ENCODE measurements at regions not wholly inside any gene's neighbourhood (a gene's known extent, or its start where the extent isn't known, plus 50 kb on each side); places are given as distances from the start of the nearest gene placed in this dataset.

- DNase-seq (no peak), ATAC-seq (no peak)
Measured at GRCh38 chr13:59494151-59494550, 669.6 kb downstream of the DIAPH3 start.

- no peak for ATAC-seq
- DNase-seq: no peak
Measured at GRCh38 chr13:59494560-59494970, 669.2 kb downstream of the DIAPH3 start.

- ATAC-seq: no peak
- DNase-seq: no peak
Measured at GRCh38 chr13:59495299-59495698, 668.4 kb downstream of the DIAPH3 start.

- no peak for DNase-seq
- no peak for ATAC-seq
Measured at GRCh38 chr13:59495936-59496512, 667.7 kb downstream of the DIAPH3 start.

GRCh38 chr13:59497621-59498247 is 666.0 kb downstream of the DIAPH3 start:
- ATAC-seq: no peak
- no peak for DNase-seq

- DNase-seq: no peak
- no peak for ATAC-seq
Measured at GRCh38 chr13:59501004-59501403, 662.7 kb downstream of the DIAPH3 start.

GRCh38 chr13:59504407-59504806 is 659.3 kb downstream of the DIAPH3 start:
- ATAC-seq: no peak
- DNase-seq: no peak

- DNase-seq (no peak), ATAC-seq (no peak)
Measured at GRCh38 chr13:59510386-59510785, 653.3 kb downstream of the DIAPH3 start.

- DNase-seq (no peak), ATAC-seq (no peak)
Measured at GRCh38 chr13:59513686-59514085, 650.0 kb downstream of the DIAPH3 start.

- DNase-seq (no peak), ATAC-seq (no peak)
Measured at GRCh38 chr13:59514316-59514715, 649.4 kb downstream of the DIAPH3 start.

GRCh38 chr13:59519819-59520218 is 643.9 kb downstream of the DIAPH3 start:
- DNase-seq: no peak
- ATAC-seq: no peak

- ATAC-seq (no peak), DNase-seq (no peak)
Measured at GRCh38 chr13:59521549-59521948, 642.2 kb downstream of the DIAPH3 start.

- no peak for ATAC-seq
- no peak for DNase-seq
Measured at GRCh38 chr13:59522652-59523051, 641.1 kb downstream of the DIAPH3 start.

GRCh38 chr13:59527500-59527899 is 636.2 kb downstream of the DIAPH3 start:
- no peak for DNase-seq

GRCh38 chr13:59531571-59532091 is 632.1 kb downstream of the DIAPH3 start:
- peak; percentile 5 for DNase-seq
- ATAC-seq: no peak

More at GRCh38 chr13:59527500-59527899, 636.2 kb downstream of the DIAPH3 start:
- ATAC-seq: no peak

- ATAC-seq (no peak), DNase-seq (no peak)
Measured at GRCh38 chr13:59532405-59532804, 631.3 kb downstream of the DIAPH3 start.

- ATAC-seq (no peak), DNase-seq (no peak)
Measured at GRCh38 chr13:59533561-59534555, 629.9 kb downstream of the DIAPH3 start.

GRCh38 chr13:59534806-59535205 is 628.9 kb downstream of the DIAPH3 start:
- ATAC-seq: no peak
- DNase-seq: no peak

- DNase-seq (no peak), ATAC-seq (no peak)
Measured at GRCh38 chr13:59537500-59537899, 626.2 kb downstream of the DIAPH3 start.

- no peak for DNase-seq
- no peak for ATAC-seq
Measured at GRCh38 chr13:59538512-59538911, 625.2 kb downstream of the DIAPH3 start.

- ATAC-seq: no peak
- DNase-seq: no peak
Measured at GRCh38 chr13:59542303-59542702, 621.4 kb downstream of the DIAPH3 start.

- DNase-seq: no peak
- ATAC-seq: no peak
Measured at GRCh38 chr13:59543418-59543817, 620.3 kb downstream of the DIAPH3 start.

GRCh38 chr13:59545007-59545406 is 618.7 kb downstream of the DIAPH3 start:
- ATAC-seq: no peak

More at GRCh38 chr13:59545007-59545406, 618.7 kb downstream of the DIAPH3 start:
- DNase-seq: no peak

Measured in stimulated activated naive CD8-positive, alpha-beta T cell treated with anti-CD3 and anti-CD28 coated beads, Interleukin-15, Interleukin-2, amounts not matched to agents 100 U/mL and 50 U/mL, for 24 hours (primary cell).